HFFc6 (cell line): ENCODE measurements at regions not wholly inside any gene's neighbourhood (a gene's known extent, or its start where the extent isn't known, plus 50 kb on each side); places are given as distances from the start of the nearest gene placed in this dataset.

ENCODE experiments used
- DNase-seq: peaks from one replicate; pipeline ENCODE4 v3.0.0-alpha.2; 2018
- H3K27ac Mint-ChIP-seq: 2 replicates; pipeline ENCODE4 v1.8.0; 2020; ENCODE audit warnings: mild to moderate bottlenecking, mixed read lengths
- H3K27me3 Mint-ChIP-seq: 2 replicates; pipeline ENCODE4 v1.8.0; 2021; ENCODE audit warnings: mild to moderate bottlenecking, moderate library complexity, mixed read lengths; ENCODE audit not compliant: insufficient read depth
- H3K36me3 Mint-ChIP-seq: 2 replicates; pipeline ENCODE4 v1.8.0; 2021; ENCODE audit warnings: low read depth, mixed read lengths
- H3K4me1 Mint-ChIP-seq: 2 replicates; pipeline ENCODE4 v1.8.0; 2020; ENCODE audit warnings: low read depth, mixed read lengths
- H3K4me3 Mint-ChIP-seq: 2 replicates; pipeline ENCODE4 v1.8.0; 2020; ENCODE audit warnings: mild to moderate bottlenecking, moderate library complexity, mixed read lengths
- H3K9me3 Mint-ChIP-seq: 2 replicates; pipeline ENCODE4 v1.8.0; 2020; ENCODE audit warnings: mild to moderate bottlenecking, mixed read lengths
- CTCF ChIP-seq: fragments of 200-600 bp; sonication (generic); IDR thresholded peaks from 2 replicates; pipeline ENCODE4 v1.5.0; 2021; ENCODE audit warnings: antibody characterized with exemption, mild to moderate bottlenecking

GRCh38 chr2:221929259-221929658 is 357.2 kb upstream of the EPHA4 start:
- Mint-ChIP-seq H3K27ac (no peak overlapping the region), H3K36me3 (no peaks in the 10 kb centered on the region)

GRCh38 chr2:221926327-221926726 is 354.2 kb upstream of the EPHA4 start:
- TF ChIP-seq CTCF, result no peak
- no peak for DNase-seq
- peaks cover 23% of the 10 kb centered on the region; the same call in 1 of the 2 replicates for H3K9me3 Mint-ChIP-seq
- H3K4me3 Mint-ChIP-seq, result no peak overlapping the region
- no peak overlapping the region for H3K27ac Mint-ChIP-seq
- no peaks in the 10 kb centered on the region for H3K27me3 Mint-ChIP-seq
- H3K36me3 Mint-ChIP-seq, result no peaks in the 10 kb centered on the region
- no peaks in the 10 kb centered on the region for H3K4me1 Mint-ChIP-seq

More at GRCh38 chr2:221929259-221929658, 357.2 kb upstream of the EPHA4 start:
- no peak for TF ChIP-seq CTCF
- H3K27me3 Mint-ChIP-seq, result no peaks in the 10 kb centered on the region
- H3K9me3 Mint-ChIP-seq, result peaks cover 18% of the 10 kb centered on the region; the same call in 1 of the 2 replicates
- no peak overlapping the region for H3K4me3 Mint-ChIP-seq
- no peak for DNase-seq
- no peaks in the 10 kb centered on the region for H3K4me1 Mint-ChIP-seq

- no peaks in the 10 kb centered on the region for H3K27me3 Mint-ChIP-seq
- no peak overlapping the region for H3K27ac Mint-ChIP-seq
- TF ChIP-seq CTCF, result no peak
- H3K36me3 Mint-ChIP-seq, result no peaks in the 10 kb centered on the region
- H3K4me1 Mint-ChIP-seq, result no peaks in the 10 kb centered on the region
- no peak for DNase-seq
- no peak overlapping the region for H3K4me3 Mint-ChIP-seq
- H3K9me3 Mint-ChIP-seq, result peaks cover 23% of the 10 kb centered on the region; the same call in 1 of the 2 replicates
Measured at GRCh38 chr2:221924576-221924975, 352.5 kb upstream of the EPHA4 start.

- no peak overlapping the region for H3K27ac Mint-ChIP-seq
- no peaks in the 10 kb centered on the region for H3K4me1 Mint-ChIP-seq
- no peak for TF ChIP-seq CTCF
Measured at GRCh38 chr2:221915926-221916325, 343.8 kb upstream of the EPHA4 start.

GRCh38 chr2:221914334-221914880 is 342.3 kb upstream of the EPHA4 start:
- H3K9me3 Mint-ChIP-seq, result peaks cover 35% of the 10 kb centered on the region
- no peak overlapping the region for H3K27ac Mint-ChIP-seq
- H3K4me1 Mint-ChIP-seq, result no peaks in the 10 kb centered on the region
- DNase-seq, result no peak
- H3K36me3 Mint-ChIP-seq, result peaks cover 4% of the 10 kb centered on the region
- H3K4me3 Mint-ChIP-seq, result no peak overlapping the region
- no peak for TF ChIP-seq CTCF
- H3K27me3 Mint-ChIP-seq, result no peaks in the 10 kb centered on the region; the same call in 1 of the 2 replicates

More at GRCh38 chr2:221915926-221916325, 343.8 kb upstream of the EPHA4 start:
- no peaks in the 10 kb centered on the region; the same call in 1 of the 2 replicates for H3K27me3 Mint-ChIP-seq
- peaks cover 35% of the 10 kb centered on the region for H3K9me3 Mint-ChIP-seq
- no peak for DNase-seq
- H3K4me3 Mint-ChIP-seq, result no peak overlapping the region
- H3K36me3 Mint-ChIP-seq, result peaks cover 4% of the 10 kb centered on the region

GRCh38 chr2:221911890-221912289 is 339.8 kb upstream of the EPHA4 start:
- no peak overlapping the region for H3K27ac Mint-ChIP-seq
- H3K4me3 Mint-ChIP-seq, result no peak overlapping the region
- no peak for DNase-seq
- H3K9me3 Mint-ChIP-seq, result peaks cover 54% of the 10 kb centered on the region
- no peaks in the 10 kb centered on the region; the same call in 1 of the 2 replicates for H3K27me3 Mint-ChIP-seq
- no peak for TF ChIP-seq CTCF
- peaks cover 4% of the 10 kb centered on the region for H3K36me3 Mint-ChIP-seq
- H3K4me1 Mint-ChIP-seq, result no peaks in the 10 kb centered on the region
